Nucleus accumbens (tissue), 56 donors: ENCODE measurements at regions not wholly inside any gene's neighbourhood (a gene's known extent, or its start where the extent isn't known, plus 50 kb on each side); places are given as distances from the start of the nearest gene placed in this dataset.
A peak's percentile ranks its signal among the peaks of the same experiment; 100 is the strongest.

Experiments
- DNase-seq, 56 donors: peaks; one replicate each; lab custom pipeline; 2025; lab: John Stamatoyannopoulos, UW

- DNase-seq, result no peak
Observed at GRCh38 chr11:116537709-116538108, 235.1 kb downstream of the BUD13 start.

DNA sequence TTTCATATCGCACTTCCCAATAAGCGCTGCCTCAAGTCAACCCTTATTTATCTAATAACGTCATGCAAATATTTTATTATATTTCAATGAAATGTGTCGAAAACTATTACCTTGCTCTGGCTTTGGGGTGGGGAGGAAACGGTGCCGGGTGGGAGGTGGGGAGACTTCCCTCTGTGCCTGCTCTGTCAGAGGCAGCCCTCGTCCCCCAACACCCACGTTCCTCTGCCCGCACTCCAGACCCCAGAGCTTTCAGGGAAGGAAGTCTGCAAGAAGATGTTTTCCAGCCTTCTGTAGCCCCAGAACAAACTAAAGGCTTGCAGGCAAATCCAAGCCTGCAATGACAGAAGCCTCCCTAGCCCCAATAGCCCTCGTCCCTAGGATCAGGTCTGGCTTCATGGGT, 235.7 kb downstream of the BUD13 start:
- DNase-seq, result no peak

DNA sequence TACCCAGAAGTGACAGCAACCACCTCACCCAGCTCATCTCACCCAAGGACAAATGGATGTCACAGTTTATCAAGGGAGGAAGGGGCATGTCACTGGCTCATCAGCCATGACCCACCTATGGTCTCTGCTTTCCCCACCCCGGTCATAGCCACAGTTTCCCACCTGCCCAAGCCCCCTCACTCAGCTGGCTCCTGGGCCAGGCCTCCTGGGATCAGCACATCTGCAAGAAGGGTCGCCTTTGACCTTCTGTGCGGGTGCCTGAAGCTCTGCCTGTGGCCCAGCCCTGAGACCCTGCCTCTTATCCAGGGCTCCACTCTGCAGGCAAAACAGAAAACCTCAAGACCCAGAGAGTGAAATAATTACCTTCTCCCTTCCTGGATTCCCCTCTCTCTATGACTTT, 236.4 kb downstream of the BUD13 start:
- no peak for DNase-seq

DNA sequence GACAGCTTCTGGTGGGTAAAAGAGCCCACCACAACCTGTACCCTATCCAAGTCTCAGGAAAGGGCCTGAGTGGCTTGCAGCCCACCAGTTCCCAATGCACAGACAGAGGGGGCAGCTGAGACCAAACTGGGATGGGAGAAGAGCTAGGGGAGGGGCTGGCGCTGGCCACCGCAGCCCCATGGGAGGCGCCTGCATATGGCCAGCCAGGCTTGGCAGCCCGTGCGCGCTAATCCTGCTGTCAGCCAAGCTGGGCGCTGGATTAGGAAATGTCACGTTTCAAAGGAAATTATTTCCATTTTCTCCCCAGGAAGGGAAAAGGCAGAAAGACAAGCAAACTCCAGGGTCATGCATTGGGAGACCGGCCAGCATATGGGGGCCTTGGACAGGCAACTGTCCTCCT, 236.8 kb downstream of the BUD13 start:
- DNase-seq, result no peak

DNA sequence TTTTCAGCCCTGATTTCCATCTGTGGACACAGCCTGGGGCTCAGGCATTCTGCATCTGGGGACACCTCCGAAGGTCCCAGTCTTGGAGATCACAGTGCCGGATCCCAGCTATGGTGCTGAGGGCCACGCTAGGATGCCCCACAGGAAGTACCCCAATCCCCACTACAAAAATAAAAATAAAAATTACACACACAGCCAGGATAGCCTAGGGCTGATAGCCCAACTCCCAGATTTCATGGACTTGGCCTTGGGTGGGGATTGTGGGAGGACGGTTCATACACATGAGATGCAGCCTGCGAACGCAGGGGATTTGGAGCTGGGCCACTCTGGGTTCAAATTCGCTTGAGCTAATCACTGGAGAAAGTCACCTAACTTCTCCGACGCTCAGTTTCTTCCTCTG, 237.7 kb downstream of the BUD13 start:
- DNase-seq, result no peak

DNA sequence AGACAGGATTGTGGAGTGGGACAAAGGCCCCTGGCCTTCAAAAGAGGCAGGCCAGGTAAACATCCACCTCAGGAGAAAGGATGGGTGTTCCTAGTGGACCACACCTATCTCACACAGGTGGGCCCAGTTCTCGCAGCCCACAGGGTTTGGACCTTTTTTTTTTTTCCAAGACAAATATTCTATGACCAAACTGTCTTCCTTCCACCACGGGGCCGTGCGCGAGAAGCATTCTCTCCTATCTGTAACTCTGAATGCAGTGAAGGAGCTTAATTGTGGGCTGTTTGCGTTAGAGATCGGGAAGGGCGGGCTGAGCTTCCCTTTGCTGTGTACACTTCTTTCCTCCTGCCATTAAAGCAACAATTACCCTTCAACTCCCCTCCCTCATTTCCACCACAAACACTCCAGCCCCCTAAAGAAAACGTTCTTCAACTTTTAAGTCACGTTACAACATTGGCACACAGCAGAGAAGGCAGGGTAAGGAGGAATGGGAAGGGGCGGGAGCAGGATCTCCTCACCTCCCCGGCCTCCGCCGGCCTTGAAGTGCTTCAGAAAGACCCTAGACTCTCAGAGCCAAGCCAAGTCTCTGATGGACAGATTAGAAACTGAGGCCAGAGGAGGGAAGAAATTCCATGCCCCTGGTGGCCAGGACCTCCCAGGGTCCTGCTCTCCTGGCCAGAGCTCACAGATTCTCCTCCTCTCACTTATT, 238.4 kb downstream of the BUD13 start:
- no peak for DNase-seq

GRCh38 chr11:116533186-116533825, 239.5 kb downstream of the BUD13 start:
- peak in 1 of 56 donors; percentile 19 for DNase-seq

GRCh38 chr11:116532066-116532465, 240.7 kb downstream of the BUD13 start:
- DNase-seq, result no peak

GRCh38 chr11:116530705-116531104, 242.1 kb downstream of the BUD13 start:
- DNase-seq, result no peak

- peak in 10 of 56 donors; percentile 9 to 68 (median 26) for DNase-seq
Observed at GRCh38 chr11:116529271-116529670, 243.5 kb downstream of the BUD13 start.

- no peak for DNase-seq
Observed at GRCh38 chr11:116527180-116527991, 245.4 kb downstream of the BUD13 start.

DNA sequence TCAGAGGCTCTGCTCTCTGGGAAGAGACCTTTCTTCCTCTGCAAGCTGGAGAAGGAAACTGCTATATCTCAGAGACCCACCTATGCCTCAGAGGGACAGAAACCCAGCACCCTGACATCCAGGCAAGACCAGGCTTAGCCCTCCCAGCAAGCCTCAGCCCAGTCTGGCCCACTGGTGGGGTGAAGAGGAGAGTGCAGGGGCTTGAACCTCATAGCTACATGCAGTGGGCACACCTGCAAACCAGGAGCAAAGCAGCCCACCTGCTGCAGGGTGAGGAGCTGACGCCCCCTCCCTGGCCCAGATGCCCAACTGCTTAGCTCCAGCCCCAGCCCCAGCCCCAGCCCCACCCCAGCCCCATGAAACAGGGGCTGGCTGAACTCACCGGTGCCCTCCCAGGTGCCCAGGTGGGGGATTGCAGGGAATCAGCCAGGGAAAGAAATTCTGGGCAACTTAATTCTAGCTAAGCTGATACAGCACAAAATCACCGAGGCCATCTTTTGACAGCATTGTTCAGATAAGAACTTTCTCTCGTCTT, 246.8 kb downstream of the BUD13 start:
- no peak for DNase-seq

GRCh38 chr11:116519499-116519898, 253.3 kb downstream of the BUD13 start:
- DNase-seq, result no peak

- DNase-seq, result no peak
Observed at GRCh38 chr11:116518141-116518540, 254.6 kb downstream of the BUD13 start.

- DNase-seq, result no peak
Observed at GRCh38 chr11:116517584-116517983, 255.2 kb downstream of the BUD13 start.

- DNase-seq, result no peak
Observed at GRCh38 chr11:116517077-116517476, 255.7 kb downstream of the BUD13 start.

- DNase-seq, result no peak
Observed at GRCh38 chr11:116515664-116516184, 257.1 kb downstream of the BUD13 start.

DNA sequence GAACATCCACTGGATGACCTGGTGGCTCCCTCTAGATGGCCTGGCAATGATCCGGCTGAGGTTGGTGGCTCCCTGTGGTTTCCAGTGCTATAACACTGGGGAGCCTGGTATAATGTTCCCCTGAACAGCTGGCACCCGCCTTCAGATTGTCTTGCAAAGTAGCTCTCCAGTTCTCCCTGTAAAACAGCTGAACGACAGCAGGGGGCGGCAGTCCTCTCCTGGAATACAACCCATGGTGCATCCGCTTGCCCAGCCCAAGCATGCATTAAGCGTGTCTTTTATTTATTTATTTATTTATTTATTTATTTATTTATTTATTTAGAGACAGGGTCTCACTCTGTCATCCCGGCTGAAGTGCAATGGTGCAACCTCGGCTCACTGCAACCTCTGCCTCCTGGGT, 258.9 kb downstream of the BUD13 start:
- DNase-seq, result no peak

DNA sequence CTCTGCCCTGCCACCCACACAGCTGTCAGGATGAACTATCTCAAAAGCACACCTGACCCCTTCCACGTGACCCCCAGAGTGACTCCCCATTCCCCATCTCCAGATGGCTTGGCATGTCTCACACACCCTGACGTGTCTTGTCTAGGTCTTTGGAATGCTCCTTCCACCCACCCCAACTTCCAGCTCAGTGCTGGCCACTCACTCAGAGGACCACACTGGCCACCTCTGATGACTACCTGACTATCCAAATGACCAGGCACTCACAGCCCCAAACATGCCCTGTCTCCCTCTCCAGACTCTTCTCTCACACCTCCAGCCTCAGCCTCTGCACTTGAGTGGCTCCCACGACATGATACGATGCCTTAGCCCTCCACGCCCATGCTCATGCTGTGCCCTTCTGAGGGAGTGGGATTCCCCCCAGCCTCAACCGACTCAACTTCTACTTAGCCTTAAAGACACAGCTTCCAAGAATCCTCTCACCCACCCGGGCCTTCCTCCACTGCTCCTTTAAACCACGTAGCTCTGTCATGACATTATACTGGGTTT, 259.4 kb downstream of the BUD13 start:
- DNase-seq, result no peak

DNA sequence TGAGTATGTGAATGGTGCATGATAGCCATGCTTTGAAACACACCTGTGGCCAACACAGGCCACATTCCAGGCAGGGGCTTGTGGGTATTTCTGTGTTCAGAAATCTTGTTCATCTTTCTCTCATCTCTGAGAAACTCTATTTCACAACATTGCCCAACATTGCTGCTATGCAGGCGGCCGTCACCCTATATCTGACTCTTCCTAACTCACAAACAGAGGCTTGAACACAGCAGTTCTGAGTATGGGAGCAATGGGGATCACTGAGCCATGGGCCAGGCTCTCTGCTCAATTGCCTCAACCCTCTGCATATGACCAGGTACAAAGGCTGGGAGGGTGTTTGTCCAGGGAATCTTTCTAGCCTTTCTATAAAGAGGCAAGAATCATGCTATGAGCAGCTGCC, 259.9 kb downstream of the BUD13 start:
- no peak for DNase-seq

DNA sequence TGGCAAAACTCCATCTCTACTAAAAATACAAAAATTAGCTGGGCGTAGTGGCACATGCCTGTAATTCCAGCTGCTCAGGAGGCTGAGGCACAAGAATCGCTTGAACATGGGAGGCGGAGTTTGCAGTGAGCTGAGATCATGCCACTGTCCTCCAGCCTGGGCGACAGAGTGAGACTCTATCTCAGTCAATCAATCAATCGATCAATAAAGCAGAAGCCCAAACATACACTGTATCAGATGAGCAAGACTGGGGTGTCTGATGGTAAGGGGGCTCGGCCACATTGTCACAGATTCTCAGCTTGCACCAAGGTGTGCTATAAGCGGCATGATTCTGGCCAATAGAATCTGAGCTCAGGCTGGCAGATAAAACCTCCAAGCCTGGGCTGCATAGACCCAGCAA, 261.1 kb downstream of the BUD13 start:
- DNase-seq, result no peak
